NCI-H2081 treated with DMSO at 0.1 percent for 48 hours (cell line): ENCODE measurements at regions not wholly inside any gene's neighbourhood (a gene's known extent, or its start where the extent isn't known, plus 50 kb on each side); places are given as distances from the start of the nearest gene placed in this dataset.

ENCODE experiments used
- DNase-seq: peaks from one replicate; lab custom pipeline; 2025; lab: John Stamatoyannopoulos, UW

GRCh38 chr5:4518903-4519672 lies 621.0 kb upstream of the ADAMTS16 start:
- DNase-seq: no peak

- DNase-seq: no peak
These were observed 619.6 kb upstream of the ADAMTS16 start for GRCh38 chr5:4520559-4520958.

GRCh38 chr5:4523038-4523437 lies 617.1 kb upstream of the ADAMTS16 start:
- no peak for DNase-seq

- DNase-seq: no peak
These were observed 608.1 kb upstream of the ADAMTS16 start for GRCh38 chr5:4531756-4532704.

- DNase-seq: no peak
These were observed 607.4 kb upstream of the ADAMTS16 start for GRCh38 chr5:4532705-4533080.

GRCh38 chr5:4533457-4534105 lies 606.5 kb upstream of the ADAMTS16 start:
- DNase-seq: no peak

DNA sequence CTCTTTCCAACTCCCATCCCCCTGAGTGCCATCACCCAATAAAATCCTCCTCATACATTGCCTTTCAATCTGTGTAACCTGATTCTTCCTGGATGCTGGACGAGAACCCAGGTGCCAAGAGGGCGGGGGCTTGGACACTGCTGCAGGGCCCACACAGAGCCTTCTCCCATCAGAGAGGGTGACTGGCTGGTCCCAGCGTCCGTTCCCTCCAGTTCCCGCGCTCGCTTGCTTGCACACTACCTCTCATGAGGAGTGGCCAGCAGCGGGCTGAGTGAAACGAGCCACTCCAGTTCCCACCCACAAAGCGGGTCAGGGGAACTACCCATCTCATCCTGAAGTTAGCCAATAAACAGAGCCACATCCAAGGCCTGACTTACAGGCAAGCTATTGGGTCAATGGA lies 602.6 kb upstream of the ADAMTS16 start:
- DNase-seq: no peak

- no peak for DNase-seq
These were observed 599.6 kb upstream of the ADAMTS16 start for GRCh38 chr5:4540375-4541173.

DNA sequence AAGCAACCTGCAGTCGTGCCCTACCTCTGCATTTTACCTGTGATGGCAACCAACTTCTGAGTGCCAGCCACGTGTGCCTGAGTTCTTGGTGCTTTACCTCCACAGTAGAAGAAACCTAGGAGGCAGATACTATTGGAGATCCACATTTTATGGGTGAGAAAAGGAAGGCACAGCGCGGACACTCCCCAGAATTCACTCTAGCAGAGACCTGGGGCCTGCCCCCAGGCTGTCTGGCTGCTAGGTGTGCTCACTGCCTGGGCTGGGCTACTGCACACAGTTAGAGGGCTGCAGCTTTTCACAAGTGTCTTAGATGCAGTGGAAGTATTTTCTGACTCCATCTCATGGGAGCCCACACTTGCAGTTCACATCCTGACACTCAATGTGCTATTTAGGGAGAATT lies 598.8 kb upstream of the ADAMTS16 start:
- DNase-seq: no peak

- DNase-seq: no peak
These were observed 597.9 kb upstream of the ADAMTS16 start for GRCh38 chr5:4542145-4542778.

GRCh38 chr5:4544049-4544670 lies 596.0 kb upstream of the ADAMTS16 start:
- no peak for DNase-seq

DNA sequence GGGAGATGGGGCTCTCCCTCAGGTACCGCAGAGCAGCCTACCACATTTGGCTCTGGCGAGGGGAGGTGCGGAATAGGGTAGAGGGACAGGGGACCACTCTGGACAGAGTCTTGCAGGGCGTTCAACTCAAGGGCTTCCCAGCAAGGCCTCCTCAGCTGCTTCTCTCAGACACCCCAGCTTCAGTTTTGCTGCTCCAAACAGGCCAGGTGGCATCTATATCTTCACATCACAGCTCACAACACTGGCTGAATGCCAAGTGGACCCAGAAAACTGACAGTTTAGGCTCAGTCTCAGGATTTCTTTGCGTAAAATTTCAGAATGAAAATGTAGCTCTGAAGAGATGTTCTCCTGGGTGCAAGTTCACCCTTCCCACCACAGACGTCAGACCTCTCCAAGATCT lies 592.6 kb upstream of the ADAMTS16 start:
- DNase-seq: no peak

GRCh38 chr5:4548341-4548740 lies 591.8 kb upstream of the ADAMTS16 start:
- no peak for DNase-seq

GRCh38 chr5:4549351-4549750 lies 590.8 kb upstream of the ADAMTS16 start:
- no peak for DNase-seq

GRCh38 chr5:4551034-4551433 lies 589.1 kb upstream of the ADAMTS16 start:
- DNase-seq: no peak

DNA sequence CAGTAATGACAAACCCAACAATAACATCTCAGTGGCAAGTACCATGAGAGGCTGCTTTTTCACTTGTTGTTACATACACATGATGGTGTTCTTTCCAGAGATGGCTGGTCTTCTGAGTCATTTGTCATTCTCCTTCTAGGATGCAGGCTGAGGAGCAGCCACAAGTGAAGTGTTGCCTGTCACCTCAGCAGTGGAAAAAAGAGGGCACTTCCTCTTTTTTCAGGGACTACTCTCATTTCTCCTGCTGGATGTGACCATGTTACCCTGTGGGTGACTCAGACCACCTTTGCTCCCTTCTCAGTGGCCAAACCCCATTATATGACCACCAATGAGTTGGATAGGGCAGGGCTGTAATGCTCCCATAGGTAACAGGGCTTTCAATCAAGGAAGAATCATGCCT lies 587.0 kb upstream of the ADAMTS16 start:
- DNase-seq: no peak

DNA sequence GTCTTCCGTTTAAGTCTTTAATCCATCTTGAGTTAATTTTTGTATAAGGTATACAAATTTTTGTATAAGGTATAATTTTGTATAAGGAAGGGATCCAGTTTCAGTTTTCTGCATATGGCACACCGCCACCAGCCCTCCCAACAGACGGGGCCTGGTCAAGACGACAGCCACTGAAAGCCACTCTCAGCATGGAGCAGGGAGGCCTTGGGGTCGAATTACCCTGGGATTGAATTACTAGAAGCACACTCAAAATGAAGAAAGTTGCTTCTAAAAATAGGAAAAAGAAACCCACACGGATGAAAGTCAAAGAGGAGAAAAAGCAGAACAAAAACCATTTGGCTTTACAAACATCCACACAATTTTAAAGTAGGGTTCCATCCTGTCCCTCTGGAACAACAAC lies 586.2 kb upstream of the ADAMTS16 start:
- no peak for DNase-seq

GRCh38 chr5:4555725-4556285 lies 584.3 kb upstream of the ADAMTS16 start:
- DNase-seq: no peak

DNA sequence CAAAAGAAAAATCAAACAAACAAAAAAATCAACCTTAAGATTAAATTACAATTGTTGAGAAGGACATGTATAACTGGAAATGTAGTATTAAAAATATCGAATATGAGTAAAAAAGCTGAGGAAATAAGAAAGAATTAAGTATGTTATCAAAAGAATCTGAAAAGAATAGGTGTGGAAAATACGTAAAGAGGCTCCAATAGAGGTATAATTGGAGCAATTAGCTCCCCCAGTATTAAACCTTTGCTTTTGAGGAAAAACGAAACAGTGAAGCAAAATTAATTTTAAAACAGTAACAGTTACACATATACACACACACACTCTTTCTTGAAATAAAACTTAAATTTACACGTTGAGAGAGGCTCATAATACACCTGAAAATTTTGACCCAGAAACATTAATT lies 578.7 kb upstream of the ADAMTS16 start:
- DNase-seq: no peak

- no peak for DNase-seq
These were observed 576.7 kb upstream of the ADAMTS16 start for GRCh38 chr5:4563400-4563799.
